Activated CD4-positive, alpha-beta memory T cell treated with anti-CD3 and anti-CD28 coated beads for 36 hours (primary cell): ENCODE measurements at regions not wholly inside any gene's neighbourhood (a gene's known extent, or its start where the extent isn't known, plus 50 kb on each side); places are given as distances from the start of the nearest gene placed in this dataset.

Experiments used
- CTCF ChIA-PET: fragments of 350-600 bp; sonication (Branson Sonifier 250); formaldehyde crosslinking; loops from one replicate; lab custom pipeline; 2021; ENCODE audit warnings: antibody characterized with exemption, inconsistent platforms; lab: Charles Lee
- POLR2A ChIA-PET: fragments of 350-600 bp; sonication (Branson Sonifier 250); formaldehyde crosslinking; loops from one replicate; lab custom pipeline; 2021; ENCODE audit warnings: antibody characterized with exemption; lab: Charles Lee
- DNase-seq: peaks from one replicate; pipeline ENCODE4 v3.0.0-alpha.2; 2020
- H3K27ac Mint-ChIP-seq: one replicate; pipeline ENCODE4 v1.8.0; 2021; ENCODE audit warnings: mixed read lengths
- H3K27me3 Mint-ChIP-seq: one replicate; pipeline ENCODE4 v1.8.0; 2021; ENCODE audit warnings: mixed read lengths
- H3K36me3 Mint-ChIP-seq: one replicate; pipeline ENCODE4 v1.8.0; 2021; ENCODE audit warnings: mixed read lengths
- H3K4me1 Mint-ChIP-seq: one replicate; pipeline ENCODE4 v1.8.0; 2021; ENCODE audit warnings: low read depth, mixed read lengths
- H3K4me3 Mint-ChIP-seq: one replicate; pipeline ENCODE4 v1.8.0; 2021; ENCODE audit warnings: mild to moderate bottlenecking, mixed read lengths
- H3K9me3 Mint-ChIP-seq: one replicate; pipeline ENCODE4 v1.8.0; 2021; ENCODE audit warnings: mixed read lengths
- intact Hi-C: fragments of 100-400 bp; cut with micrococcal nuclease; formaldehyde crosslinking; loops from one replicate; pipeline ENCODE4 v1.15.1; 2023

- ChIA-PET CTCF (no interaction called here), POLR2A (no interaction called here)
- intact Hi-C loops: no loop called here
- Mint-ChIP-seq H3K4me3 (no peak overlapping the region), H3K36me3 (no peaks in the 10 kb centered on the region), H3K9me3 (peaks cover 2% of the 10 kb centered on the region), H3K4me1 (no peaks in the 10 kb centered on the region), H3K27ac (no peak overlapping the region), H3K27me3 (no peaks in the 10 kb centered on the region)
- DNase-seq: no peak
Observed at GRCh38 chr2:122478771-122479170, 723.3 kb downstream of the TSN start.

- Mint-ChIP-seq H3K27ac (no peak overlapping the region), H3K4me3 (no peak overlapping the region), H3K27me3 (no peaks in the 10 kb centered on the region), H3K36me3 (no peaks in the 10 kb centered on the region), H3K9me3 (peaks cover 2% of the 10 kb centered on the region), H3K4me1 (no peaks in the 10 kb centered on the region)
- CTCF ChIA-PET: no interaction called here
- POLR2A ChIA-PET: no interaction called here
- DNase-seq: no peak
- intact Hi-C loops: no loop called here
Observed at GRCh38 chr2:122480501-122481243, 725.2 kb downstream of the TSN start.

- H3K27me3 Mint-ChIP-seq: no peaks in the 10 kb centered on the region
- no peak overlapping the region for H3K4me3 Mint-ChIP-seq
- ChIA-PET POLR2A (no interaction called here), CTCF (no interaction called here)
- H3K27ac Mint-ChIP-seq: no peak overlapping the region
- H3K36me3 Mint-ChIP-seq: no peaks in the 10 kb centered on the region
- no peak for DNase-seq
- H3K4me1 Mint-ChIP-seq: no peaks in the 10 kb centered on the region
- intact Hi-C loops: no loop called here
- H3K9me3 Mint-ChIP-seq: peaks cover 2% of the 10 kb centered on the region
Observed at GRCh38 chr2:122481244-122481622, 725.8 kb downstream of the TSN start.

- DNase-seq: no peak
- intact Hi-C loops: no loop called here
- Mint-ChIP-seq H3K4me3 (no peak overlapping the region), H3K36me3 (no peaks in the 10 kb centered on the region), H3K9me3 (peaks cover 2% of the 10 kb centered on the region), H3K4me1 (no peaks in the 10 kb centered on the region), H3K27ac (no peak overlapping the region), H3K27me3 (no peaks in the 10 kb centered on the region)
- ChIA-PET POLR2A (no interaction called here), CTCF (interaction anchor here (0.9 kb wide), 1 partner anchor 9 kb away, joined by 3 read pairs; no protein-coding TSS in a partner anchor)
Observed at GRCh38 chr2:122481717-122482116, 726.3 kb downstream of the TSN start.

GRCh38 chr2:122486086-122486485 lies 730.6 kb downstream of the TSN start:
- ChIA-PET CTCF (no interaction called here), POLR2A (no interaction called here)
- intact Hi-C loops: no loop called here
- Mint-ChIP-seq H3K4me1 (no peaks in the 10 kb centered on the region), H3K36me3 (no peaks in the 10 kb centered on the region), H3K27ac (no peak overlapping the region), H3K9me3 (peaks cover 2% of the 10 kb centered on the region), H3K27me3 (no peaks in the 10 kb centered on the region), H3K4me3 (no peak overlapping the region)
- DNase-seq: no peak

GRCh38 chr2:122486705-122487415 lies 731.4 kb downstream of the TSN start:
- Mint-ChIP-seq H3K4me1 (no peaks in the 10 kb centered on the region), H3K4me3 (no peak overlapping the region), H3K9me3 (peaks cover 2% of the 10 kb centered on the region), H3K27ac (no peak overlapping the region), H3K36me3 (no peaks in the 10 kb centered on the region), H3K27me3 (no peaks in the 10 kb centered on the region)
- no peak for DNase-seq
- ChIA-PET POLR2A (no interaction called here), CTCF (no interaction called here)
- intact Hi-C loops: no loop called here

- H3K36me3 Mint-ChIP-seq: no peaks in the 10 kb centered on the region
- no peaks in the 10 kb centered on the region for H3K4me1 Mint-ChIP-seq
- DNase-seq: no peak
- no peaks in the 10 kb centered on the region for H3K27me3 Mint-ChIP-seq
- H3K27ac Mint-ChIP-seq: no peak overlapping the region
- peaks cover 1% of the 10 kb centered on the region for H3K9me3 Mint-ChIP-seq
- ChIA-PET CTCF (no interaction called here), POLR2A (no interaction called here)
- no peak overlapping the region for H3K4me3 Mint-ChIP-seq
- intact Hi-C loops: no loop called here
Observed at GRCh38 chr2:122491011-122491410, 735.6 kb downstream of the TSN start.

GRCh38 chr2:122500316-122501105 lies 745.1 kb downstream of the TSN start:
- no peaks in the 10 kb centered on the region for H3K36me3 Mint-ChIP-seq

GRCh38 chr2:122506620-122507019 lies 751.2 kb downstream of the TSN start:
- Mint-ChIP-seq H3K4me1 (no peaks in the 10 kb centered on the region), H3K27me3 (no peaks in the 10 kb centered on the region), H3K9me3 (no peaks in the 10 kb centered on the region), H3K36me3 (no peaks in the 10 kb centered on the region), H3K27ac (no peak overlapping the region), H3K4me3 (no peak overlapping the region)
- intact Hi-C loops: no loop called here
- ChIA-PET POLR2A (no interaction called here), CTCF (no interaction called here)
- DNase-seq: no peak

More at GRCh38 chr2:122500316-122501105, 745.1 kb downstream of the TSN start:
- Mint-ChIP-seq H3K4me3 (no peak overlapping the region), H3K27ac (no peak overlapping the region), H3K9me3 (peaks cover 3% of the 10 kb centered on the region), H3K27me3 (no peaks in the 10 kb centered on the region), H3K4me1 (no peaks in the 10 kb centered on the region)
- POLR2A ChIA-PET: no interaction called here
- no peak for DNase-seq
- intact Hi-C loops: no loop called here
- CTCF ChIA-PET: no interaction called here

GRCh38 chr2:122507261-122507660 lies 751.8 kb downstream of the TSN start:
- DNase-seq: no peak
- Mint-ChIP-seq H3K4me3 (no peak overlapping the region), H3K9me3 (no peaks in the 10 kb centered on the region), H3K27ac (no peak overlapping the region), H3K27me3 (no peaks in the 10 kb centered on the region), H3K36me3 (no peaks in the 10 kb centered on the region), H3K4me1 (no peaks in the 10 kb centered on the region)
- POLR2A ChIA-PET: no interaction called here
- intact Hi-C loops: no loop called here
- CTCF ChIA-PET: no interaction called here

GRCh38 chr2:122512091-122512490 lies 756.6 kb downstream of the TSN start:
- no peaks in the 10 kb centered on the region for H3K27me3 Mint-ChIP-seq

GRCh38 chr2:122514451-122514996 lies 759.1 kb downstream of the TSN start:
- POLR2A ChIA-PET: no interaction called here
- H3K36me3 Mint-ChIP-seq: no peaks in the 10 kb centered on the region

More at GRCh38 chr2:122512091-122512490, 756.6 kb downstream of the TSN start:
- ChIA-PET POLR2A (no interaction called here), CTCF (no interaction called here)
- Mint-ChIP-seq H3K4me1 (no peaks in the 10 kb centered on the region), H3K36me3 (no peaks in the 10 kb centered on the region), H3K27ac (no peak overlapping the region), H3K4me3 (no peak overlapping the region), H3K9me3 (peaks cover 14% of the 10 kb centered on the region)
- intact Hi-C loops: no loop called here
- no peak for DNase-seq

More at GRCh38 chr2:122514451-122514996, 759.1 kb downstream of the TSN start:
- DNase-seq: no peak
- intact Hi-C loops: no loop called here
- peaks cover 14% of the 10 kb centered on the region for H3K9me3 Mint-ChIP-seq
- CTCF ChIA-PET: no interaction called here
- no peaks in the 10 kb centered on the region for H3K4me1 Mint-ChIP-seq
- H3K27ac Mint-ChIP-seq: no peak overlapping the region
- H3K27me3 Mint-ChIP-seq: no peaks in the 10 kb centered on the region
- no peak overlapping the region for H3K4me3 Mint-ChIP-seq
